COR-L47 (cell line): ENCODE measurements at regions not wholly inside any gene's neighbourhood (a gene's known extent, or its start where the extent isn't known, plus 50 kb on each side); places are given as distances from the start of the nearest gene placed in this dataset.
"Not testable (repeated sequence)": the region's sequence is repeated elsewhere in the genome, so short reads cannot be mapped to it uniquely, and the experiment has no call there.

ENCODE experiments used
- DNase-seq: peaks from one replicate; lab custom pipeline; 2025; lab: John Stamatoyannopoulos, UW

- DNase-seq: no peak
Measured at GRCh38 chr3:146770881-146771280, 165.7 kb upstream of the PLSCR5 start.

- no peak for DNase-seq
Measured at GRCh38 chr3:146770301-146770700, 165.2 kb upstream of the PLSCR5 start.

- no peak for DNase-seq
Measured at GRCh38 chr3:146757759-146758158, 152.6 kb upstream of the PLSCR5 start.

GRCh38 chr3:146750196-146750595, 145.1 kb upstream of the PLSCR5 start:
- no peak for DNase-seq

GRCh38 chr3:146747928-146748327, 142.8 kb upstream of the PLSCR5 start:
- DNase-seq: peak; percentile 23

GRCh38 chr3:146747051-146747450, 141.9 kb upstream of the PLSCR5 start:
- DNase-seq: no peak

GRCh38 chr3:146746190-146746589, 141.0 kb upstream of the PLSCR5 start:
- DNase-seq: no peak

GRCh38 chr3:146739203-146739671, 134.1 kb upstream of the PLSCR5 start:
- no peak for DNase-seq

- DNase-seq: no peak
Measured at GRCh38 chr3:146732325-146732724, 127.2 kb upstream of the PLSCR5 start.

GRCh38 chr3:146715170-146715569, 110.0 kb upstream of the PLSCR5 start:
- no peak for DNase-seq

GRCh38 chr3:146712806-146713205, 107.7 kb upstream of the PLSCR5 start:
- DNase-seq: no peak

- DNase-seq: no peak
Measured at GRCh38 chr3:146709969-146710368, 104.8 kb upstream of the PLSCR5 start.

- DNase-seq: no peak
Measured at GRCh38 chr3:146705225-146705624, 100.1 kb upstream of the PLSCR5 start.

GRCh38 chr3:146702237-146702636, 97.1 kb upstream of the PLSCR5 start:
- no peak for DNase-seq

- DNase-seq: no peak
Measured at GRCh38 chr3:146701246-146701645, 96.1 kb upstream of the PLSCR5 start.

- DNase-seq: not testable (repeated sequence)
Measured at GRCh38 chr3:146700025-146700424, 94.9 kb upstream of the PLSCR5 start.

- DNase-seq: no peak
Measured at GRCh38 chr3:146692254-146692653, 87.1 kb upstream of the PLSCR5 start.

GRCh38 chr3:146685050-146685814, 80.1 kb upstream of the PLSCR5 start:
- no peak for DNase-seq

- DNase-seq: peak; percentile 93
Measured at GRCh38 chr3:146682171-146682570, 77.0 kb upstream of the PLSCR5 start.

GRCh38 chr3:146680617-146681016, 75.5 kb upstream of the PLSCR5 start:
- DNase-seq: no peak

- no peak for DNase-seq
Measured at GRCh38 chr3:146679995-146680394, 74.8 kb upstream of the PLSCR5 start.

- no peak for DNase-seq
Measured at GRCh38 chr3:146679191-146679590, 74.0 kb upstream of the PLSCR5 start.

GRCh38 chr3:146672941-146673340, 67.8 kb upstream of the PLSCR5 start:
- no peak for DNase-seq

GRCh38 chr3:146664403-146664802, 59.3 kb upstream of the PLSCR5 start:
- DNase-seq: no peak
